Esophagus squamous epithelium (tissue), 5 donors: ENCODE measurements at regions not wholly inside any gene's neighbourhood (a gene's known extent, or its start where the extent isn't known, plus 50 kb on each side); places are given as distances from the start of the nearest gene placed in this dataset.
"Not testable (repeated sequence)": the region's sequence is repeated elsewhere in the genome, so short reads cannot be mapped to it uniquely, and the experiment has no call there.

ENCODE experiments used
- DNase-seq: peaks from one replicate; lab custom pipeline; 2025; lab: John Stamatoyannopoulos, UW
- H3K27ac ChIP-seq, 4 donors: fragments of 200-600 bp; sonication (generic); one replicate each; pipeline ENCODE4 v1.5.1; 2016 to 2019; ENCODE audit warnings: mild to moderate bottlenecking in 1 of 4
- H3K27me3 ChIP-seq, 4 donors: fragments of 200-600 bp; sonication (generic); 1 replicate in 3 of 4; 2 replicates in 1 of 4; pipeline versions ENCODE4 v1.5.1 to v1.6.0; 2017 to 2021; ENCODE audit warnings: antibody characterized with exemption in 1 of 4
- H3K36me3 ChIP-seq, 3 donors: fragments of 200-600 bp; sonication (generic); one replicate each; pipeline ENCODE4 v1.5.1; 2016 to 2019
- H3K4me1 ChIP-seq, 3 donors: fragments of 200-600 bp; sonication (generic); one replicate each; pipeline ENCODE4 v1.5.1; 2017 to 2019
- H3K4me3 ChIP-seq, 4 donors: fragments of 200-600 bp; sonication (generic); 1 replicate in 3 of 4; 2 replicates in 1 of 4; pipeline ENCODE4 v1.5.1; 2016 to 2019; ENCODE audit warnings: mild to moderate bottlenecking in 2 of 4, moderate library complexity in 1 of 4
- H3K9me3 ChIP-seq, 3 donors: fragments of 200-600 bp; sonication (generic); one replicate each; pipeline ENCODE4 v1.5.1; 2016 to 2019
- CTCF ChIP-seq, 6 experiments: fragments of 450-650 bp in 4 of 6; fragments of 200-600 bp in 2 of 6; sonication (generic) in 2 of 6; IDR thresholded peaks; one replicate each; pipeline ENCODE4 v1.5.1; 2016 to 2019; ENCODE audit warnings: antibody characterized with exemption in 6 of 6, mild to moderate bottlenecking in 4 of 6, moderate library complexity in 4 of 6
- POLR2A ChIP-seq, 4 donors: fragments of 450-650 bp; IDR thresholded peaks; one replicate each; pipeline ENCODE4 v1.6.1; 2017; ENCODE audit warnings: antibody characterized with exemption in 4 of 4, mild to moderate bottlenecking in 4 of 4, moderate library complexity in 3 of 4
- WGBS, 2 donors: methylation state at CpG; one replicate each; pipeline ENCODE4 v1.1.5; 2018; 5-methylcytosine and 5-hydroxymethylcytosine counted together
- intact Hi-C: fragments of 100-400 bp; cut with DNase I; formaldehyde crosslinking; loops from one replicate; pipeline ENCODE4 v1.15.0; 2022
- donor health status: DM: yes; HTN: yes; CAD: no.

- WGBS, 2 donors: 39 to 55% methylated on average over 1 of the region's 1 CpG
- DNase-seq: no peak
- Histone ChIP-seq H3K4me1 (no peaks in the 10 kb centered on the region), H3K27me3 (no peaks in the 10 kb centered on the region), H3K4me3 (no peak overlapping the region), H3K27ac (no peak overlapping the region), H3K36me3 (no peaks in the 10 kb centered on the region), H3K9me3 (no peaks in the 10 kb centered on the region)
- intact Hi-C loops: no loop called here
- TF ChIP-seq POLR2A (IDR thresholded peaks at IDR 0.05) (no peak), CTCF (IDR thresholded peaks at IDR 0.05) (no peak)
Measured at GRCh38 chr5:113735751-113736150, 222.3 kb downstream of the YTHDC2 start.

- TF ChIP-seq POLR2A (IDR thresholded peaks at IDR 0.05): no peak
- TF ChIP-seq CTCF (IDR thresholded peaks at IDR 0.05): no peak
- no peak for DNase-seq
- intact Hi-C loops: no loop called here
- Histone ChIP-seq H3K36me3 (no peaks in the 10 kb centered on the region), H3K27ac (no peak overlapping the region), H3K9me3 (no peaks in the 10 kb centered on the region), H3K4me3 (no peak overlapping the region), H3K4me1 (no peaks in the 10 kb centered on the region), H3K27me3 (no peaks in the 10 kb centered on the region)
- WGBS, 2 donors: 51 to 56% methylated on average over 4 of the region's 4 CpGs
Measured at GRCh38 chr5:113742176-113742575, 228.7 kb downstream of the YTHDC2 start.

DNA sequence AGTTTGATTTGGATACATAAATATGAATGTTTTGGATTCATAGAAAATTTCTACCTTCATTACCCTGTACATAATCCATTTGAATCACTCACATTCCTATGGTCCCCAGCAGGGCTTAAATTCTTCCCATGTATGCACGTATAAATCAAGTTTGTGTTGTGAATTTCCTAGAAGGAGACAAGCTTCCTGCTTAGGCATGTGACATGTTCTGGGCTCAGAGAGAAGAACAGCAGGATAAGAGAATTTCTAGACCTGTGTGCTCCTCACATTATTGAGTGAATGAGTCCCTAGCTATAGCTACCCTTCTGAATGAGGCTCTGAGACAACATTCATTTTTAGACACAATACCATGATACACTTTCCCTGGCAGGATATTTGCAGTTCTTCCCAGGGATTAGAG is 229.1 kb downstream of the YTHDC2 start:
- TF ChIP-seq POLR2A (IDR thresholded peaks at IDR 0.05) (no peak), CTCF (IDR thresholded peaks at IDR 0.05) (no peak)
- H3K27ac ChIP-seq: no peak overlapping the region
- H3K4me1 ChIP-seq: no peaks in the 10 kb centered on the region
- no peak for DNase-seq
- H3K27me3 ChIP-seq: no peaks in the 10 kb centered on the region
- WGBS, 2 donors: 0 to 38% methylated on average over 1 of the region's 1 CpG
- H3K9me3 ChIP-seq: no peaks in the 10 kb centered on the region
- H3K36me3 ChIP-seq: no peaks in the 10 kb centered on the region
- intact Hi-C loops: no loop called here
- no peak overlapping the region for H3K4me3 ChIP-seq

DNA sequence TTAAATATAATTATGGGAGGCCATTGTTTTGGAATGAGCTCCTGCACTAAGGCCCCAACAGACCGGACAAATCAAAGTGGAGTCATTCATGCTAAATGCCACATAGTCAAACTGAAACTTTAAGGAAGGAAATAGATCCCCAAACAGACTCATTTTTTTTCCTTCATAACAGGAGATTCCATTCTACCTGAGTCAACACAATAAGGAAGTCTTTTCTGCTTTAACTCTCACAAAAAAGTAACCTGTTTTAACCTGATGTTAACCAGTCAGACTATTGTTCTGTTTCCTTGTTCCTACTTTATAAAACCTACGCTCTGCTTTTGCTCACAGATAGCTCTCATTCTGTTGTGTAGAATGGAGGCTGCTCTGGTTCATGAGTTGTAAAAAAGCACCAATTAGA is 234.9 kb downstream of the YTHDC2 start:
- TF ChIP-seq CTCF (IDR thresholded peaks at IDR 0.05) (no peak), POLR2A (IDR thresholded peaks at IDR 0.05) (no peak)
- no peaks in the 10 kb centered on the region for H3K4me1 ChIP-seq
- intact Hi-C loops: no loop called here
- WGBS, 2 donors: 26 to 37% methylated on average over 2 of the region's 2 CpGs
- no peak for DNase-seq
- no peaks in the 10 kb centered on the region for H3K27me3 ChIP-seq
- no peak overlapping the region for H3K27ac ChIP-seq
- H3K4me3 ChIP-seq: no peak overlapping the region
- no peaks in the 10 kb centered on the region for H3K9me3 ChIP-seq
- no peaks in the 10 kb centered on the region for H3K36me3 ChIP-seq

- Histone ChIP-seq H3K4me3 (no peak overlapping the region), H3K27me3 (no peaks in the 10 kb centered on the region), H3K9me3 (no peaks in the 10 kb centered on the region), H3K4me1 (no peaks in the 10 kb centered on the region), H3K27ac (no peak overlapping the region), H3K36me3 (no peaks in the 10 kb centered on the region)
- DNase-seq: no peak
- intact Hi-C loops: no loop called here
- no peak for TF ChIP-seq CTCF (IDR thresholded peaks at IDR 0.05)
- TF ChIP-seq POLR2A (IDR thresholded peaks at IDR 0.05): no peak
- WGBS, 2 donors: 90 to 94% methylated on average over 1 of the region's 1 CpG
Measured at GRCh38 chr5:113749334-113749733, 235.8 kb downstream of the YTHDC2 start.

- intact Hi-C loops, H3K36me3 ChIP-seq, H3K4me1 ChIP-seq, DNase-seq, H3K27me3 ChIP-seq, H3K4me3 ChIP-seq, H3K9me3 ChIP-seq, H3K27ac ChIP-seq: not testable (repeated sequence)
- 96% methylated on average over 8 of the region's 20 CpGs; no CpG with 5 or more reads in 1 of the 2 donors for WGBS, 2 donors
Measured at GRCh38 chr5:113753182-113753581, 239.7 kb downstream of the YTHDC2 start.
